ENCODE measurements at regions not wholly inside any gene's neighbourhood (a gene's known extent, or its start where the extent isn't known, plus 50 kb on each side); places are given as distances from the start of the nearest gene placed in this dataset.

DNA sequence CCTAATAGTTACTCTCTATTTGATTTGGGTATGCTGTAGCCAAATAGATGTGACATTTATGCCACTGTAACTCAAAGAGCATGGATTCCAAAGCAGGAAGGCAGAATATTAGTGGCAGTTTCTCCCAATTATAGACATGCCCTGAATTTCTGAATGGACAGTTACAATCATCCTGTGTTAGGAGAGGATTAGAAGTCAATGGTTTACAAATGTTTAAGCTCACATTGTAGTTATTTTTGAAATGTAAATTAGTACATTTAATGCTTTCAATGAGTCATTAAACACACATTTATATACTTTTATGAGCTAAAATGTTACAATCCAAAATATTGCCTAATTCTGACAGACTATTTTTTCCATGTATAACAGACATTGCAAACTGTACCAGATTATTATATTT is 62.3 kb upstream of the CDH18 start:
- TF ChIP-seq EP300 (IDR thresholded peaks at IDR 0.05) (no peak), POLR2AphosphoS5 (IDR thresholded peaks at IDR 0.05) (no peak)
- TF ChIP-seq, protein P1, sequence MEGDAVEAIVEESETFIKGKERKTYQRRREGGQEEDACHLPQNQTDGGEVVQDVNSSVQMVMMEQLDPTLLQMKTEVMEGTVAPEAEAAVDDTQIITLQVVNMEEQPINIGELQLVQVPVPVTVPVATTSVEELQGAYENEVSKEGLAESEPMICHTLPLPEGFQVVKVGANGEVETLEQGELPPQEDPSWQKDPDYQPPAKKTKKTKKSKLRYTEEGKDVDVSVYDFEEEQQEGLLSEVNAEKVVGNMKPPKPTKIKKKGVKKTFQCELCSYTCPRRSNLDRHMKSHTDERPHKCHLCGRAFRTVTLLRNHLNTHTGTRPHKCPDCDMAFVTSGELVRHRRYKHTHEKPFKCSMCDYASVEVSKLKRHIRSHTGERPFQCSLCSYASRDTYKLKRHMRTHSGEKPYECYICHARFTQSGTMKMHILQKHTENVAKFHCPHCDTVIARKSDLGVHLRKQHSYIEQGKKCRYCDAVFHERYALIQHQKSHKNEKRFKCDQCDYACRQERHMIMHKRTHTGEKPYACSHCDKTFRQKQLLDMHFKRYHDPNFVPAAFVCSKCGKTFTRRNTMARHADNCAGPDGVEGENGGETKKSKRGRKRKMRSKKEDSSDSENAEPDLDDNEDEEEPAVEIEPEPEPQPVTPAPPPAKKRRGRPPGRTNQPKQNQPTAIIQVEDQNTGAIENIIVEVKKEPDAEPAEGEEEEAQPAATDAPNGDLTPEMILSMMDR (IDR thresholded peaks at IDR 0.05), result no peak
